ENCODE measurements at regions not wholly inside any gene's neighbourhood (a gene's known extent, or its start where the extent isn't known, plus 50 kb on each side); places are given as distances from the start of the nearest gene placed in this dataset.

GRCh38 chr6:71080133-71080532, 123.3 kb upstream of the B3GAT2 start:
- TF ChIP-seq CTCF (IDR thresholded peaks at IDR 0.05) (no peak), POLR2A (IDR thresholded peaks at IDR 0.05) (no peak)

Data from lower leg skin (tissue), 3 donors.